ENCODE measurements at regions not wholly inside any gene's neighbourhood (a gene's known extent, or its start where the extent isn't known, plus 50 kb on each side); places are given as distances from the start of the nearest gene placed in this dataset.

- H3K23ac ChIP-seq (ENCODE audit: insufficient read length, low read depth, low read length): no peak overlapping the region
- no peaks in the 10 kb centered on the region for H4K20me1 ChIP-seq (ENCODE audit: control insufficient read depth, insufficient read depth, insufficient read length)
- H3K18ac ChIP-seq (ENCODE audit: insufficient read length, low read depth, low read length): no peak overlapping the region
- H3K56ac ChIP-seq (ENCODE audit: insufficient read length, low read depth, low read length): no peak overlapping the region
- H3K14ac ChIP-seq (ENCODE audit: insufficient read depth, low read length): no peak overlapping the region
- no peaks in the 10 kb centered on the region for H3K79me1 ChIP-seq (ENCODE audit: insufficient read depth, low read depth, low read length, poor library complexity, severe bottlenecking)
- no peak overlapping the region for H2BK20ac ChIP-seq (ENCODE audit: low read depth, low read length, poor library complexity, severe bottlenecking)
- Mint-ChIP-seq H3K27ac (no peak overlapping the region), H3K4me1 (no peaks in the 10 kb centered on the region), H3K27me3 (ENCODE audit: low read depth) (no peaks in the 10 kb centered on the region), H3K4me3 (no peak overlapping the region), H3K9me3 (peaks cover 2 to 4% of the 10 kb centered on the region in 2 experiments; a peak in 3 of 5 replicates), H3K36me3 (ENCODE audit: insufficient read depth in 1 of 3, low read depth in 3 of 3) (no peaks in the 10 kb centered on the region)
- H3K9me3 ChIP-seq (ENCODE audit: control insufficient read depth, low read depth, low read length): no peaks in the 10 kb centered on the region
- no peak overlapping the region for H2BK120ac ChIP-seq (ENCODE audit: low read depth, low read length, poor library complexity, severe bottlenecking)
- H3K27ac ChIP-seq (ENCODE audit: insufficient read length, low read depth, low read length): no peak overlapping the region
- no peak overlapping the region for H2BK15ac ChIP-seq (ENCODE audit: low read depth, low read length)
- no peak overlapping the region for H4K5ac ChIP-seq (ENCODE audit: insufficient read length, low read depth, low read length)
- no peak overlapping the region for H3K4ac ChIP-seq (ENCODE audit: low read depth, low read length)
- no peak for DNase-seq
- H2BK5ac ChIP-seq (ENCODE audit: insufficient read length, low read length): no peak overlapping the region
- H3K79me2 ChIP-seq (ENCODE audit: insufficient read depth, low read length): no peaks in the 10 kb centered on the region
- no peak overlapping the region for H2AK5ac ChIP-seq (ENCODE audit: insufficient read length, low read length)
- no peak overlapping the region for H3K4me2 ChIP-seq (ENCODE audit: insufficient read depth, insufficient read length, low read length)
- TF ChIP-seq CTCF (conservative IDR thresholded peaks at IDR 0.05): no peak
- no peak overlapping the region for H2AFZ ChIP-seq (ENCODE audit: low read length)
- no peaks in the 10 kb centered on the region for H3K4me1 ChIP-seq (ENCODE audit: insufficient read depth, low read length)
- H3K27me3 ChIP-seq (ENCODE audit: insufficient read depth, low read length): no peaks in the 10 kb centered on the region
- no peak overlapping the region for H2BK12ac ChIP-seq (ENCODE audit: insufficient read length, low read depth, low read length)
- H3K23me2 ChIP-seq (ENCODE audit: insufficient read length, low read depth, low read length, poor library complexity, severe bottlenecking): no peaks in the 10 kb centered on the region
- no peak overlapping the region for H3K9ac ChIP-seq (ENCODE audit: extremely low read depth, insufficient read length, low read length)
- H4K91ac ChIP-seq (ENCODE audit: insufficient read length, low read depth, low read length): no peak overlapping the region
- no peak overlapping the region for H3T11ph ChIP-seq (ENCODE audit: low read length)
- no CpG with 5 or more reads among the region's 3 CpGs for WGBS (ENCODE audit: extremely low coverage, insufficient read length, low lambda C conversion rate)
- H4K8ac ChIP-seq (replicated peaks; ENCODE audit: insufficient read length, low read depth, low read length): no peak overlapping the region
Measured at GRCh38 chrX:22627576-22627975, 354.9 kb downstream of the CBLL2 start.
